GM19324 (cell line): ENCODE measurements at regions not wholly inside any gene's neighbourhood (a gene's known extent, or its start where the extent isn't known, plus 50 kb on each side); places are given as distances from the start of the nearest gene placed in this dataset.

Experiments
- ATAC-seq: cut with Tn5 transposase; IDR thresholded peaks from one replicate; pipeline ENCODE4 v1.9.1; 2021; ENCODE audit warnings: mild to moderate bottlenecking, moderate library complexity; ENCODE audit not compliant: unreplicated experiment, low FRiP score

DNA sequence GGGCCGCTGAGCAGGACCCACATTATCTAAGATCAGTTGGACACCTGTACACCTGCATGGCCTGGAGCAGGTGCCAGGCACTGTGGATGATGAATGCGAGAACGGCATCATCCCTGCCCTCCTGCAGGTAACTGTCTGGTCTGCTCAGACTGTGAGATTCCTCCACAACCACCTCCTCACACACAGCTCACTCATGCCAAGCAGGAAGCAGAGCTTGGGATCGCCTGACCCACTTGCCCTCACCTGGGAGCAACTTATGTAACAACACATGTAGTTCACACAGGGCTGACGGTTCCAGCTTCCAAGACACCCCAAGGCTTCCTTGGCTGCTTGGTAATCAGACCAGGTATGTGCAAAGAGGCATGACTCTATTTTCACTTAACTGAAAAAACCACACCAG, 359.2 kb downstream of the PREX1 start:
- no peak for ATAC-seq

DNA sequence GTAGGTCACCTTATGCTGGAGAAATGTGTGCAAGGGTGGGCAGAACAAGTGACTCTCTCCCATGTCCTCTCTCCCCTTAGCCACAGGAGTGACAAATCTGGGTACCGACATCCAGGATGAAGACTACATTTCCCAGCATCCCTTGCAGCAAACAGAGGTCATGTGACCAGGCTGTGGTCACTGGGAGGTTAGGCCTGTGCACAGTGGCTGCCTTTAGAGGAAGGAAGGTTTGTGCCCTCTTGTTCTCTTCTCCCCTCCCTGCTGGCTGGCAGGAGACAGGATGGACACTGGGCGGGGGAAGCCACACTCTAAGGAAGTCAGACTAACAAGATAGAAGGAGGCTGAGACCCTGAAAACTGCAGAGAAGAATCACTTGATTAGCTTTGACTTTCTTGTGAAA, 360.2 kb downstream of the PREX1 start:
- no peak for ATAC-seq

DNA sequence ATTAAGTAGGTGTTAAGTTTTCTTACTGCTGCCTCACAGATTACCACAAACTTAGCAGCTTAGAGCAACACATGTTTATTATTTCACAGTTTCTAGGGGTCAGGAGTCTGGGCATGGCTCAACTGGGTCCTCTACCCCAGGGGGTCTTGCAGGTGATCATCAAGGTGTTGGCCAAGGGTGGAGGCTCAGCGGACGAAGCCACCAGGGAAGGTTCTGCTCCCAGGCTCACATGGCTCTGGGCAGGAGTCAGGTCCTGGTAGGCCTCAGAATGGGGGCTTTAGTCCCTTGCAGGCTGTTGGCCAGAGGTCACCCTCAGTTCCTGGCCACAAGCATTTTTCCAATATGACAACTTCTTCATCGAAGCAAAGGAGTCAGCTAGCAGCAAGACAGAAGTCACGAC, 362.5 kb downstream of the PREX1 start:
- ATAC-seq: no peak

DNA sequence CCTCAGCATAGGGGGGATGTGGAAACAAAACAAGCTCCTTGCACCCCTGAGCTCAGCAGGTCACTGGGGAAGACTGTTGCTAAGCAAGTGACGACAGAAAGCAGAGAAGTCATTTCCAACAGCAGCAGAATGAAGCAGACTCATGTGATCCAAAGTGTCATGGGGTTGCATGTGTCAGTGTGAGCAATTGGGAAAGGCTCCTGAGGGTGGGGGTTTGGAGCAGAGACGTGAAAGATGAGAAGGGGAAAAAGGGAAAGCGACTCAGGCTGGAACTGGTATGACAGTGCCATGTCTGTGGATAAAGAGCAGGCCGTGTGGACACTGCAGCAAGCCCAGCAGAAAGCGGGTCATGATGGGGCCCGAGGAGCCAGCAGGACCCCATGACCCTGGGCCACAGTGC, 363.9 kb downstream of the PREX1 start:
- ATAC-seq: no peak

DNA sequence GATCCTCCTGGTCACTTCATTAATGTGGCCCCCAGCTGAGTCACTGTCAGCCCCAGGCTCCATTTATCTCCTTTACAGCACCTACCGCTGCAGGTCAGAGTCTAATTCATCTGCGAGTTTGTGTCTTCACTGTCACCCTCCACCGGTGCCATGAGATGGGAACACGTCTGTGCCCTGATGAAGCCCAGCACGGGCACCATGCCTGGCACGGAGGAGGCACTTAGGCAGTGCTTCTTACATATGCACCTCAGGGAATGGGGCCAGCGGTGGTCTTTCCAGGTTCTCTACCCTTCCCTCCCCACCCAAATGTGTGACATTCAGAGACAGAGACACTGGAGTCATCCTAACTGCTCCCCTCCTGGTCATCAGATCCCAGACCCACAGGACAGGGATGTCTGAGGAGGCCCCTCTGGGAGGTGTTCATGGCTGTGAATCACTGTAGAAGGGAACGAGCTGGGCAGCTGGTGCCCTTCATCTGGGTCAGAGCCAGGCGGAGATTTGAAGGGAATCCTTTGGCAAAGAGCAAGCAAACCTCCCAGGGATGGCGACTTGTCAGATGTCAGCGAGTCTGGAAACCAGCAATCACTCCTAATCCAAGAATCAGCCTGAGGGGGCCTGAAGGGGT, 364.6 kb downstream of the PREX1 start:
- ATAC-seq: no peak

DNA sequence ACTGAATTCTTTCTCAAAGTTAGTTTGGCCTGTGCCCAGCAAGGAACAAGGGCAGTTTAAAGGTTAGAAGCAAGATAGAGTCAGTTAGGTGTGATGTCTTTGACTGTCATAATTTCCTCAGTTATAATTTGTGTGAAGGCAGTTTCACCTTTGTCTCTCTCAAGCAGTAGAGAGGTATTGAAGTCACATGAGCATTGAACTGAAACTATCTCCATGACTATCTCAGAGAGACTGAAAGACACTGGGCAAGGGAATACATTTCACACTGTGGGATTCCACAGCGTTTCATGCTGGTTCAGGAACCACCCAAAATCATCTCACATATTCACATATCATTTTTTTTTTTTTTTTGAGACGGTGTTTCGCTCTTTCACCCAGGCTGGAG, 366.1 kb downstream of the PREX1 start:
- no peak for ATAC-seq

DNA sequence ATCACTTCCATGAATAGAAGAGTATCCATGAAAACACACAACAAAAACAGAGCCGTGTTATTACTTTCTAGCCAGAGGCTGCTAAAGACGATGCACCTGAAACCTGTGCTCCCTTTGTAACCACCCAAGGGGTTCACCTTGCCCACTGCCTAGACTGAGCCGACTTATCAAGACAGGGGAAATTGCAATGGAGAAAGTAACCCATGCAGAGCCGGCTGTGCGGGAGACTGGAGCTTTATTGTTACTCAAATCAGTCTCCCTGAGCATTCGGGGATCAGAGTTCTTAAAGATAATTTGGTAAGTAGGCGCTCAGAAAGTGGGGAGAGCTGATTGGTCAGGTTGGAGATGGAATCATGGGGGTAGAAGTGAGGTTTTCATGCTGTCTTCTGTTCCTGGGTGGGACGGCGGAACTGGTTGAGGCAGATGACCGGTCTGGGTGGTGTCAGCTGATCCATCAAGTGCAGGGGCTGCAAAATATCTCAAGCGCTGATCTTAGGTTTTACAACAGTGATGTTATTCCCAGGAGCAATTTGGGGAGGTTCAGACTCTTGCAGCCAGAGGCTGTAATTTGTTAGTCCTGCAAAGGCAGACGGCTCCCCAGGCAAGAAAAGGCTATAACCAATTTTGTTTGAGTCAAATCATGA, 366.6 kb downstream of the PREX1 start:
- ATAC-seq: no peak

DNA sequence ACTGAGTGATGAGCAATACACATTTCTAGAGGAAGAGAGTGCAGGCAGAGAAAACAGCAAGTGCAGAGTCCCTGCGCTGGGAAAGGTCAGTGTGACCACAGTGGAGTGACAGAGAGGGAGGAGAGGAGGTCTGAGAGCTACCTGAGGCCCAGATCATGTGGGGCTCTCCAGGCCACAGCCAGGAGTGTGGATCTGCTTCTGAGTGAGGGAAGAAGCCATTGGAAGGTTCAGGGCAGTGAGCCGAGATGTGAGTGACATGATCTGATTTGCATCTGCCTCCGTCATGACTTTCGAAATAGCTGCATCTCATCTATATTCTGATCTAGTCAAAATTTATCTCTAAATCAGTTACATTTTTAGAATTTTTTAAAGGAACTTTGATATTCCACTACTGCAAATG, 367.1 kb downstream of the PREX1 start:
- ATAC-seq: no peak

DNA sequence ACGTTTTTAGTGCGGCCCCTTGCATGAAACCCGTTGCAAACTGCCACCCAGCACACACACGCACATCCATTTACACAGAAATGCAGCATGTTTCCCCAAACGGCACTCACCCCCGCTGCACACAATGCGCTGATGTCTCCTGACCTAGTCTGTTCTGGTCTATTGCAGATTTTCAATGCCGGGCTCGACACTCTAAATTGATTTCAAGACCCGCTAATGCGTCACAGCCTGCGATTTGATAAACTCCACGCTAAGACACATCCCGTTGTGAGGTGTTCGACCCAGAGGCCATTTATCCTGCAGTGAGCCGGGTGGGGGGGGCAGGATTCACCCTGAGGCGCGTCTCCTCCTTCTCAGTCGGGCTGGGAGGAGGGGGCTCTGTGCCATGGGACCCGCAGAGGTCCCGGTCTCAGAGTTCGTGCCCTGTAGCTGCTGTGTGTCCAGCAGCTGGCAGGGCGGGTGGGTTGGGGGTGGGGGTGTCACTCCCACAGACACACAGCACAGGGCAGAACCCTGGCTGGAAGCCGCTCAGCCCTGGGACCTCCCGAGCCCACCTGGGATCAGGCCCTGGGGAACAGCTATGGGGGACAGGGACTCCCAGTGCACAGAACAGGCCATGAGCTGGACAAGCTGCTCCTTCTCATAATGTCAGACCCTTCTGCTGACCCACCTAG, 367.9 kb downstream of the PREX1 start:
- no peak for ATAC-seq

DNA sequence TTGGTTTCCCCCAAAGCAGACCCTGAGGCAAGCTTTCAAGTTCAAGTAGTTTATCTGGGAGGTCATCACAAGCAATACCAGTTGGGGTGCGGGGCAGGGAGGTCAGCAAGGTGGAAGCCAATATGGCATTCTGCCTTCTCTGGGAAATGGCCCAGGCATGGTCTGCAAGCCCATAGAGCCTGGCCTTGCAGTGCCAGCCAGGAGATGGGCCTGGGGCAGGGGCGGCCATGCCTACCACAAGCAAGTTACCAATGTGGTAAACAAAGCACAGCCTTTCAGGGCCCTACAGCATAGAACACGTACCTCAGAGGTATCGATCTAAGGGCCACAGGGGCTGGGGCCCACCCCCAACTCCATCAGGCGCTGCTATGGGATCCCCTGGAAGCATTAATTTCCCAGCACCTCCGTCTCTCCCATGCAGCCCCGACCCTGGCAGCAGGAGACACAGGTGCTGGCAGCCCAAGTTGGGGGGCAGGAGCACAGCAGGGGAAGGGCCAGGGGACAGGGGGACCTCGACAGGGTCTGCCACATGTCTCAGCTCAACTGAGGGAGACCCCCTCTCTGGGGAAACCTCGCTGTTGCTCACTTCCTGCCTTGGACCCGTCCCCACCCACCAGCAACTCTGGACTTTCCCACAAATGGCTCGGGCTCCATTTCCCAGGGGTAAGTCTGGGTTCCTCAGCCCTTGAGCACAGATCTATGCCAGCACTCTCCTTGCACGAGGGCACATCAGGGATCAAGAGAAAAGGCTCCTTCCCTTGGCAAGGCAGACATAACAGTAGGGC, 369.0 kb downstream of the PREX1 start:
- ATAC-seq: no peak

DNA sequence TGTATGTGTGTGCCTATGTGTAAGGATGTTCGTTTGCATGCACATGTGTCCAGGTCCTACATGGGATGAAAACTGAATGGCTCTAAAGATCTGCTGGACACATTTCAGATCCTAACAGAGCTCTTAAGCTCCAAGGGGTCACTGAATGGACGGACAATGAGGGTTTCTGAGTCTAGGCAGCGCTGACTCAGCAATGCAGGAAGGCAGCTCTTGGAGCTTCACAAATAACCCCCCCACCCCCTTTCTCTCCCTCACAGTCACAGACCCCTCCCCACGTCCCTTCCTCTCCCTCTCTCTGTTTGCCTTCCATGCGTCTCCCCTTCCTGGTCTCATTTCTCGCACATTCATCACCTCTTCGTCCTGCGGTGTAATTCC, 369.8 kb downstream of the PREX1 start:
- ATAC-seq: no peak

DNA sequence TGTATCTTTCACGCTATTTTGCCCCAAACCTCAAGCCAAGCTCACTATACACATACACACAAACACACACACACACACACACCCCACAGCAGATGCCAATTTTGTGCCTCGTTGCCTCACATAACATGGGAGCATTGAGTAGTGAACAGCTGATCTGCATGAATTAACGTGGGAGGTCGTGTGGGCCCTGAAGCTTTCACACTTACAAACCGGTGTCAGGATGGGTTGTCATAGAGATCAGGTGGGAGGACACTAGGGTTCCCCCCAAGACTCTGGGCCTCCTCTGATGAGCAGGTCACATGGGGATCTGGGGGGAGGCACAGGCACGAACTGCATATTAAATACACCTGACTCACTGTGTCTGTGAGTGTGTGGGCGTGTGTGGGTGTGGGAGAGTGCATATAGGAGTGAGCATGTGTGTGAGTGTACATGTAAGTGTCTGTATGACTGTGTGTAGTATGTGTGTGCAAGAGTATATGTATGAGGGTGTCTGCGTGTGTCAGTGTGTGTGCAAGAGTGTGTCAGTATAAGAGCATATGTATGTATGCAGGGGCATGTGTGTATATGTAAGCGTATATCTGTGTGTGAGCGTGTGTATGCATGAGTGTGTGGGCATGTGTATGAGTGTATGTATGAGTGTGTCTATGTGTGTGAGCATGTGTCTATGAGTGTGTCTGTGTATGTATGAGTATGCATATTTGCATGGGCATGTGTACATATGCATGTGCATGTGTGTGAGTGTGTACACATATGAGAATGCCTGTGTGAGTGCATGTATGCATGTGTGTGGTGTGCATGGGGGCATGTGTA, 370.4 kb downstream of the PREX1 start:
- no peak for ATAC-seq

DNA sequence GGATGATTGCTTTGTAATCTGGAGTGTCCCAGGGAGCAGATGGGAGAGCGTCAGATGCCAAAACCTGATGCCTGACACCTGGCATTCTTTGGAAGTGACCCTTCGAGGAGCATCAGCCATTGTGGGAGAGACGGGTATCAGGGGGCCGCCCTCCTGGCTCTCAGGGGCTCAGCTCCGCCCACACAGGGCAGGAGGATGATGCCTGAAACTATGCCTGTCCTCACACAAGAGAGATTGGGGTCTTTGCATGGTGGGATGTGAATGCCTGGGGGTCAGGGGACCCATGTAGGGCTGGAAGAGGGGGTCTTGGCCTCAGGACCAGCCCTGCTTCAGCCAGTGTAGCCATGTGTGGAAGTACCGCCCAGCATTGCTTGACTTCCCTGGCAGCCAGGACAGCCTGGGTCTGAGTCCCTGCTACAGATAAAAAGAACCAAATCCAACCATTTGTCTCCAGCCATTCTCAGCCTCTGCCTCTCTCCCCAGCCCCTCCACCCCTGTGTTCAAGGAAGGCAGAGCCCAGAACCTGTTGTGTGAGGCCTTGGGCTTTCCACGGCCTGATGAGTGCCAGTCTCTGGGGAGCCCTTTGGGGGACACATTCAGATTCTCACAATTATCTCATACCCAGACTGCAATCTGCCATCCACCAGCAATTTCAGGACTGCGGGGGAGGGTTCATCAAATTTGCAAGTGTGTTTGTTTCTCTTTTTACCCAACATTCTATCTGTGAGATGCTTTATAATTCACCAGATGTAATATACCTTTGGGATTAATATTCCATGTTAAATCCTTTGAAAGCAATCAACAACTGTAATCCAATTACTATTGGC, 371.2 kb downstream of the PREX1 start:
- ATAC-seq: no peak

DNA sequence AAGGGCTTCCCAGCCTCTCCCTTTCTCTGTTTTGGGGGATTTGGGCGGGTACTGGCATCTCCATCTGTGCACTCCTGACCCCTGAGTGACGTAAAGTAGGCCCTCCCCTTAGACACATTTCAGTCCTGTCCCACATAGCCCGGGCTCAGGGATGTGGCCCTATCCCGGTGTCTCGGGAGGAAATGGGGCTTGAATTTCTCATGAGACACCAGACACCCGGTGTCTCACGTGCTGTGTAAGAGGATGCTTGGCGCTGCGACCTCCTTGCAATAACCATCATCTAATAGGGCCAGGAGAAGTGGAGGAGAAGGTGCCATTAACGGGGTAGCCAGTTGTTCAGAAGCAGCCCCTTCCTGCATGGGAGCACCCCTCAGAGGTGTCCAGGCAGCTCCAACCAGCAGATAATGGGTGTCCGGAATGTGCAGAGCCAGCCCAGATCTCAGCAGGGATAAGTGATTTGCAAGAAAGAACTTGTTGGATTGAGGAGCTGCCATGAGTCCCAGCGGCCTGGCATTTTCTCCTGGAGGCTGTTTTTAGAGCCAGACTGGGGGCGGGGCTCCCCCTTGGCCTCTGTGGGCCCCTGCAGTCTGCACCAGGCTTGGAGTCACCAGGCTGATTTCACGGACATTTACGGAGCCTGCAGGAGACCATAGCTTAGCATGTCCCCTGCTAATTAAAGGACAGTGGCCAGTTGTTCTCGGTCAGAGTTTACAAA, 372.0 kb downstream of the PREX1 start:
- no peak for ATAC-seq

DNA sequence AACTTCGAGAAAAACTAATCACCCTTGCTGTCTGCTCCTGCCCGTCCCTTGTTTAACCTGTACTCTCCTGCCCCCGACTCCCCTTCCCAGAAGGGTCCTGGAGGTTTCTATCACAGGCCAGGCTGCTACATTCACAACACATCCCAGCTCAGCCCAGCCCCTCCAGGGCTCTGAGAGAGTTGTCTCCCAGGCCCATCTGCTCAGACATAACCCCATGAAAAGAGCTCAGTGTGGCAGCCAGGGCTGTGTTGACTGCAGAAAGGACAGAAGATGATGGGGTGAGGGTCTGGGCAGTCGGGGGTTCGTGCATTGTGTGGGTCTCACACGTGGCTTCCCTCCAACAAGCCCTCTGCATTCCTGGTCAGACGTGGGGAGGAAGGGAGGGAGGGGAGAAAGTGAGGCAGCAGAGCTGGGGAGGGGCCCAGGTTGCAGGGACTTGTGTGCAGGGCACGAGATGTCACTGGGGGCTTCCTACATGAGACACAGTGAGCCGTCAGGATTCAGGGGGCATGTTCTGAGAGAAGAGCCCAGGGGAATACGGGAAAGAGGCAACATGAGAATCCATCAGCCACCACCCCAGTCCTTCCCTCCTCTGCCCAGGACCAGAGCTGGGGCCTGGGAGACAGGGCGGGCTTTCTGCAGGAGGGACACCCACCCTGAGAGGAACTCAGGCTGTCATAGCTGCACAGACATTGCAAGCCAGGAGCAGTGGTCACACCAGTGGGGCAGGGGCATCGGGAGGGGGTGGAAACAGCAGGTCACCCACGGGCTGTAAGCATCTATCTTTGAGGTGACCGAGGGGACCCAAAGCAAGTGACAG, 372.9 kb downstream of the PREX1 start:
- no peak for ATAC-seq

DNA sequence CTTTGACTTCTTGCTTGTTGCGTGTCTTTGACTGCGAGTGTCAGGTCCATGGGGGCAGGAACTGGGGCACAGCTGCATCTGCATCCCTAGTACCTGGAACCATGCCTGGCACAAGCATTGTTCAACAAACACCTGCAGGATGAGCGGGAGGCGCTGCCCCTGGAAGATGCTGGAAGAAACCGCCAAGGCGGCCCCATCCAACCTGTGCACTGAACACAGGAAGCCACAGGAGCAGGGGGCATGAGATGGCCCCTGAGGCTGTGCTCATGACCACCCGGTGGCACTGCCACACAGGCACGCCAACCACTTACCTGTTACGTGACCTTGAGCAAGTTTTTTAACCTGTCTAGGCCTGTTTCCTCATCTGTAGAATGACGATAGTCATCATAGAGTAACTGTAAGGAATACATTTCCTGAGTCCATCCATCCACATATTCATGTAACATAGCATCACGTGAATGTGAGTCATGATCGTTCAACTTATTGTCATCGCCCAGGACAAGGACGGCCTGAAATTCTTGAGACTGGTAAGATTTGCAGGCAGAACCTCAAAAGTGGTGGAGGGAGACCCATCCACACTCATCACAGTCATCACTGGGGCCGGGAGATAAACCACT, 374.2 kb downstream of the PREX1 start:
- ATAC-seq: no peak

DNA sequence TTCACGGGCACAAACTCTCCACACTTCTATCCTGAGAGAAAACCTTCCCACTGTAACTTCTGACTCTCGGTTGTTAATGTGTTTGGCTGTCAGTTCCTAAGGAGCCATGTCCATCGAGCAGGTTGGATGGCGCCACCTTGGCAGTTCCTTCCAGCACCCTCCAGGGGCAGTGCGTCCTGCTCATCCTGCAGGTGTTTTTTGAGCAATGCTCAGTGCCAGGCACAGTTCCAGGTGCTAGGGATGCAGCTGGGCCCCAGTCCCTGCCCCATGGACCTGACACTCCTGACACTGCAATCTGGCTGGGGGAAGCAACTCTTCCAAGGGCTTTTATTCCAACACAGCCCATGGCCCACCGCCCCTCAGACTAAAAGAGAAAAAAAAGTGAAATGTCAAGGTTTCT, 376.4 kb downstream of the PREX1 start:
- ATAC-seq: no peak
